Nephron progenitor cell (in vitro differentiated cells): ENCODE measurements at regions not wholly inside any gene's neighbourhood (a gene's known extent, or its start where the extent isn't known, plus 50 kb on each side); places are given as distances from the start of the nearest gene placed in this dataset.

Source experiments
- DNase-seq: peaks from one replicate; pipeline ENCODE4 v3.0.0; 2021
- H3K27ac Mint-ChIP-seq: 2 replicates; pipeline ENCODE4 v1.8.0; 2021; ENCODE audit warnings: mild to moderate bottlenecking, moderate library complexity, mixed read lengths
- H3K27me3 Mint-ChIP-seq: 2 replicates; pipeline ENCODE4 v1.8.0; 2021; ENCODE audit warnings: mild to moderate bottlenecking, low read depth, mixed read lengths; ENCODE audit not compliant: poor library complexity
- H3K36me3 Mint-ChIP-seq: 2 replicates; pipeline ENCODE4 v1.8.0; 2021; ENCODE audit warnings: low read depth, mixed read lengths
- H3K4me1 Mint-ChIP-seq: 2 replicates; pipeline ENCODE4 v1.8.0; 2021; ENCODE audit warnings: mixed read lengths
- H3K4me3 Mint-ChIP-seq: 2 replicates; pipeline ENCODE4 v1.8.0; 2021; ENCODE audit warnings: mild to moderate bottlenecking, moderate library complexity, mixed read lengths
- H3K9me3 Mint-ChIP-seq: 2 replicates; pipeline ENCODE4 v1.8.0; 2021; ENCODE audit warnings: mild to moderate bottlenecking, moderate library complexity, mixed read lengths
- CTCF ChIP-seq: fragments of 200-600 bp; sonication (generic); IDR thresholded peaks from 2 replicates; pipeline ENCODE4 v1.5.0; 2021; ENCODE audit warnings: antibody characterized with exemption

GRCh38 chr16:80288616-80289015 is 252.2 kb upstream of the DYNLRB2 start:
- H3K4me1 Mint-ChIP-seq = no peaks in the 10 kb centered on the region
- H3K36me3 Mint-ChIP-seq = no peaks in the 10 kb centered on the region
- H3K27me3 Mint-ChIP-seq = peaks cover 9% of the 10 kb centered on the region
- DNase-seq = no peak
- no peak for TF ChIP-seq CTCF
- H3K27ac Mint-ChIP-seq = no peak overlapping the region
- peaks cover 16% of the 10 kb centered on the region for H3K9me3 Mint-ChIP-seq
- H3K4me3 Mint-ChIP-seq = no peak overlapping the region

- H3K36me3 Mint-ChIP-seq = no peaks in the 10 kb centered on the region
- no peak overlapping the region for H3K27ac Mint-ChIP-seq
- H3K27me3 Mint-ChIP-seq = peaks cover 9% of the 10 kb centered on the region
- peaks cover 6% of the 10 kb centered on the region for H3K9me3 Mint-ChIP-seq
- no peaks in the 10 kb centered on the region for H3K4me1 Mint-ChIP-seq
- H3K4me3 Mint-ChIP-seq = no peak overlapping the region
- DNase-seq = no peak
- TF ChIP-seq CTCF = no peak
Observed at GRCh38 chr16:80287674-80288073, 253.1 kb upstream of the DYNLRB2 start.

- Mint-ChIP-seq H3K36me3 (no peaks in the 10 kb centered on the region), H3K27me3 (peaks cover 6% of the 10 kb centered on the region), H3K4me3 (no peak overlapping the region), H3K27ac (no peak overlapping the region), H3K4me1 (no peaks in the 10 kb centered on the region), H3K9me3 (no peaks in the 10 kb centered on the region)
- no peak for TF ChIP-seq CTCF
- no peak for DNase-seq
Observed at GRCh38 chr16:80285104-80285503, 255.7 kb upstream of the DYNLRB2 start.

GRCh38 chr16:80283466-80284392 is 257.1 kb upstream of the DYNLRB2 start:
- H3K27me3 Mint-ChIP-seq = peaks cover 6% of the 10 kb centered on the region
- no peaks in the 10 kb centered on the region for H3K36me3 Mint-ChIP-seq
- no peak overlapping the region for H3K4me3 Mint-ChIP-seq
- peaks cover 8% of the 10 kb centered on the region for H3K4me1 Mint-ChIP-seq
- DNase-seq = no peak
- no peak for TF ChIP-seq CTCF
- H3K9me3 Mint-ChIP-seq = no peaks in the 10 kb centered on the region
- H3K27ac Mint-ChIP-seq = no peak overlapping the region

GRCh38 chr16:80280557-80280956 is 260.2 kb upstream of the DYNLRB2 start:
- H3K36me3 Mint-ChIP-seq = no peaks in the 10 kb centered on the region
- H3K9me3 Mint-ChIP-seq = no peaks in the 10 kb centered on the region
- no peak for DNase-seq
- H3K27me3 Mint-ChIP-seq = no peaks in the 10 kb centered on the region
- H3K4me3 Mint-ChIP-seq = no peak overlapping the region
- no peak overlapping the region for H3K27ac Mint-ChIP-seq
- no peak for TF ChIP-seq CTCF
- H3K4me1 Mint-ChIP-seq = peaks cover 8% of the 10 kb centered on the region

- Mint-ChIP-seq H3K27ac (no peak overlapping the region), H3K4me1 (peaks cover 12% of the 10 kb centered on the region), H3K36me3 (no peaks in the 10 kb centered on the region), H3K4me3 (no peak overlapping the region), H3K9me3 (no peaks in the 10 kb centered on the region), H3K27me3 (no peaks in the 10 kb centered on the region)
- no peak for TF ChIP-seq CTCF
- no peak for DNase-seq
Observed at GRCh38 chr16:80279656-80280055, 261.1 kb upstream of the DYNLRB2 start.
